IMR-90 (cell line): ENCODE measurements at regions not wholly inside any gene's neighbourhood (a gene's known extent, or its start where the extent isn't known, plus 50 kb on each side); places are given as distances from the start of the nearest gene placed in this dataset.

Experiments
- ATAC-seq: fragments of 200-7000 bp; cut with Tn5 transposase; 2 replicates; pipeline ENCODE4 v1.9.1; 2020; ENCODE audit warnings: low read depth, mild to moderate bottlenecking, moderate library complexity
- BruUV-seq: library from RNA; stranded (reverse); fragments of 400-500 nt; replicated peaks from 2 replicates; lab custom pipeline; 2021; lab: Mats Ljungman, UMichigan
- CTCF ChIA-PET: fragments of 300-600 bp; formaldehyde crosslinking; extraction: SDS; loops from one replicate; lab custom pipeline; 2021; ENCODE audit warnings: antibody characterized with exemption; lab: Yijun Ruan, JAX
- POLR2A ChIA-PET: fragments of 300-600 bp; sonication (Branson Sonifier 250); formaldehyde crosslinking; loops from one replicate; lab custom pipeline; 2022; ENCODE audit warnings: antibody characterized with exemption; ENCODE audit not compliant: unreplicated experiment; lab: Charles Lee
- DNase-seq: peaks from one replicate; pipeline ENCODE4 v3.0.0; 2013
- H2AFZ ChIP-seq: replicated peaks from 2 replicates; pipeline ENCODE3; 2013; ENCODE audit warnings: low read length, mild to moderate bottlenecking; ENCODE audit not compliant: poor library complexity
- H2AK5ac ChIP-seq: 2 replicates; pipeline ENCODE4 v1.6.1; 2013; ENCODE audit warnings: low read depth, low read length, inconsistent platforms
- H2AK9ac ChIP-seq: replicated peaks from 2 replicates; pipeline ENCODE3; 2013; ENCODE audit warnings: mild to moderate bottlenecking, low read depth, low read length, moderate library complexity; ENCODE audit not compliant: poor library complexity
- H2BK120ac ChIP-seq: 2 replicates; pipeline ENCODE4 v1.6.1; 2013; ENCODE audit warnings: low read depth, low read length, inconsistent platforms
- H2BK15ac ChIP-seq: 3 replicates; pipeline ENCODE4 v1.6.1; 2013; ENCODE audit warnings: low read depth, low read length, inconsistent platforms
- H2BK20ac ChIP-seq: 2 replicates; pipeline ENCODE4 v1.6.1; 2013; ENCODE audit warnings: low read depth, mild to moderate bottlenecking, inconsistent platforms, low read length, moderate library complexity
- H2BK5ac ChIP-seq: 2 replicates; pipeline ENCODE4 v1.6.1; 2013; ENCODE audit warnings: mild to moderate bottlenecking, low read depth, low read length, inconsistent platforms; ENCODE audit not compliant: poor library complexity, severe bottlenecking
- H3K14ac ChIP-seq: replicated peaks from 2 replicates; pipeline ENCODE4 v1.6.1; 2013; ENCODE audit warnings: low read depth, low read length, inconsistent platforms
- H3K18ac ChIP-seq: 2 replicates; pipeline ENCODE4 v1.6.1; 2013; ENCODE audit warnings: low read depth, low read length, control low read depth
- H3K23ac ChIP-seq: 2 replicates; pipeline ENCODE4 v1.6.1; 2013; ENCODE audit warnings: low read depth, low read length, inconsistent platforms
- H3K27ac ChIP-seq: 2 replicates; pipeline ENCODE4 v1.5.1; 2013; ENCODE audit warnings: mild to moderate bottlenecking, control low read depth, low read length; ENCODE audit not compliant: insufficient read depth
- H3K27me3 ChIP-seq: 2 replicates; pipeline ENCODE4 v1.6.1; 2013; ENCODE audit warnings: low read length; ENCODE audit not compliant: control insufficient read depth, insufficient read depth
- H3K36me3 ChIP-seq: 2 replicates; pipeline ENCODE4 v1.6.1; 2013; ENCODE audit warnings: low read length, mixed read lengths; ENCODE audit not compliant: control insufficient read depth, insufficient read depth
- H3K4ac ChIP-seq: 2 replicates; pipeline ENCODE4 v1.6.1; 2013; ENCODE audit warnings: low read depth, low read length, inconsistent platforms
- H3K4me1 ChIP-seq: 2 replicates; pipeline ENCODE4 v1.6.1; 2013; ENCODE audit warnings: low read length, mixed read lengths; ENCODE audit not compliant: control insufficient read depth, insufficient read depth
- H3K4me2 ChIP-seq: 2 replicates; pipeline ENCODE4 v1.6.1; 2013; ENCODE audit warnings: low read depth, mild to moderate bottlenecking, control low read depth, low read length, moderate library complexity
- H3K4me3 ChIP-seq: 2 replicates; pipeline ENCODE4 v1.5.1; 2013; ENCODE audit warnings: low read depth, mild to moderate bottlenecking, control low read depth, low read length, moderate library complexity; ENCODE audit not compliant: insufficient read depth
- H3K56ac ChIP-seq: 2 replicates; pipeline ENCODE4 v1.6.1; 2013; ENCODE audit warnings: low read length, inconsistent platforms; ENCODE audit not compliant: insufficient read depth; ENCODE audit errors: extremely low read depth
- H3K79me1 ChIP-seq, 2 experiments: 2 replicates each; pipeline ENCODE4 v1.6.1; 2013; ENCODE audit warnings: low read length in 2 of 2, inconsistent platforms in 1 of 2, low read depth in 1 of 2
- H3K9ac ChIP-seq: 2 replicates; pipeline ENCODE4 v1.6.1; 2013; ENCODE audit warnings: low read depth, low read length, control low read depth
- H3K9me1 ChIP-seq: 2 replicates; pipeline ENCODE4 v1.6.1; 2013; ENCODE audit warnings: low read length, inconsistent platforms; ENCODE audit not compliant: insufficient read depth
- H3K9me3 ChIP-seq: 2 replicates; pipeline ENCODE4 v1.6.1; 2013; ENCODE audit warnings: low read length; ENCODE audit not compliant: control insufficient read depth, insufficient read depth
- H4K20me1 ChIP-seq: 2 replicates; pipeline ENCODE4 v1.6.1; 2013; ENCODE audit warnings: low read length, inconsistent platforms; ENCODE audit not compliant: insufficient read depth
- H4K5ac ChIP-seq: 2 replicates; pipeline ENCODE4 v1.6.1; 2013; ENCODE audit warnings: mild to moderate bottlenecking, low read depth, low read length, control low read depth
- H4K8ac ChIP-seq, 2 experiments: 2 replicates each; pipeline ENCODE4 v1.6.1; 2013; ENCODE audit warnings: low read depth in 2 of 2, low read length in 2 of 2, control low read depth in 1 of 2, inconsistent platforms in 1 of 2
- H4K91ac ChIP-seq: 2 replicates; pipeline ENCODE4 v1.6.1; 2013; ENCODE audit warnings: low read depth, low read length, inconsistent platforms; ENCODE audit not compliant: insufficient read depth
- FOS ChIP-seq: fragments of 150-350 bp; IDR thresholded peaks from 2 replicates; pipeline ENCODE4 v1.6.1; 2016; ENCODE audit warnings: low read depth, low read length
- MXI1 ChIP-seq: IDR thresholded peaks from 2 replicates; pipeline ENCODE4 v1.6.1; 2012; ENCODE audit warnings: low read depth, mild to moderate bottlenecking, low read length, moderate library complexity, borderline replicate concordance
- WGBS, 2 experiments: methylation state at CpG; one replicate each; pipeline versions ENCODE4 v1.1.5 to v1.1.7; 2013; ENCODE audit warnings: missing lambda C conversion rate in 2 of 2; ENCODE audit not compliant: insufficient read length in 1 of 2; ENCODE audit errors: extremely low coverage in 2 of 2; 5-methylcytosine and 5-hydroxymethylcytosine counted together
- dilution Hi-C: fragments of 300-500 bp; cut with HindIII; formaldehyde crosslinking; loops from one replicate; pipeline ENCODE4 v1.14.3; 2018; ENCODE audit warnings: low sequenced_read_pairs; ENCODE audit not compliant: unreplicated experiment
- in situ Hi-C: fragments of 300-500 bp; cut with MboI; formaldehyde crosslinking; loops from 3 replicates; pipeline ENCODE4 v1.14.3; 2019; ENCODE audit warnings: low sequenced_read_pairs, inconsistent platforms, mixed read lengths
- intact Hi-C: fragments of 100-400 bp; cut with micrococcal nuclease; formaldehyde crosslinking; loops from 2 replicates; pipeline ENCODE4 v1.10.0; 2022
- TF ChIP-seq, protein P1 (sequence below): fragments of 150-350 bp; IDR thresholded peaks from 2 replicates; pipeline ENCODE4 v1.6.1; 2017; ENCODE audit warnings: mild to moderate bottlenecking, antibody characterized with exemption, low read length, low read depth

DNA sequence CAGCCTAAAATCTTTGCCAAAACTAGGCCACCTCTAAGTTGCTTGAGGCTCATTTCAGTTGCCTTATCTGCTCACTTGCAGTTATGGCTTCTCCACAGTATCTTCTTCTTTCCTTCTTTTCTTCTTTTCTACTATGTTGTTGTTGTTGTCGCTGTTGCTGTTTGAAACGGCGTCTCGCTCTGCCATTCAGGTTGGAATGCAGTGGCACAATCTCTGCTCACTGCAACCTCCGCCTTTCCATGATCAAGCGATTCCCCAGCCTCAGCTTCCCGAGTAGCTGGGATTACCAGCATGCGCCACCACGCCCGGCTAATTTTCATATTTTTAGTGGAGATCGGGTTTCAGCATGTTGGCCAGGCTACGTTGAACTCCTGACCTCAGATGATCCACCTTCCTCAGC, 210.8 kb upstream of the NR2F2 start:
- H2AFZ ChIP-seq = no peak overlapping the region
- CTCF ChIA-PET = no interaction called here

More for the DNA sequence above, 210.8 kb upstream of the NR2F2 start:
- Histone ChIP-seq H3K4me2 (no peak overlapping the region), H4K8ac (no peak overlapping the region), H2AK9ac (no peak overlapping the region), H4K20me1 (no peaks in the 10 kb centered on the region), H3K9ac (no peak overlapping the region), H2BK120ac (no peak overlapping the region), H3K4me1 (peaks cover 2% of the 10 kb centered on the region; the same call in 1 of the 2 replicates), H4K91ac (no peak overlapping the region), H3K9me1 (no peaks in the 10 kb centered on the region), H3K14ac (no peak overlapping the region), H3K18ac (no peak overlapping the region), H3K56ac (no peak overlapping the region), H4K5ac (no peak overlapping the region), H2BK5ac (no peak overlapping the region), H3K27ac (no peak overlapping the region), H2BK20ac (no peak overlapping the region), H3K4me3 (no peak overlapping the region), H3K23ac (no peak overlapping the region), H2AK5ac (no peak overlapping the region), H3K4ac (no peak overlapping the region), H3K9me3 (no peaks in the 10 kb centered on the region), H2BK15ac (no peak overlapping the region), H3K36me3 (no peaks in the 10 kb centered on the region), H3K27me3 (no peaks in the 10 kb centered on the region), H3K79me1 (no peaks in the 10 kb centered on the region)
- POLR2A ChIA-PET = no interaction called here
- TF ChIP-seq FOS = no peak
- no peak for TF ChIP-seq MXI1
- TF ChIP-seq, protein P1, sequence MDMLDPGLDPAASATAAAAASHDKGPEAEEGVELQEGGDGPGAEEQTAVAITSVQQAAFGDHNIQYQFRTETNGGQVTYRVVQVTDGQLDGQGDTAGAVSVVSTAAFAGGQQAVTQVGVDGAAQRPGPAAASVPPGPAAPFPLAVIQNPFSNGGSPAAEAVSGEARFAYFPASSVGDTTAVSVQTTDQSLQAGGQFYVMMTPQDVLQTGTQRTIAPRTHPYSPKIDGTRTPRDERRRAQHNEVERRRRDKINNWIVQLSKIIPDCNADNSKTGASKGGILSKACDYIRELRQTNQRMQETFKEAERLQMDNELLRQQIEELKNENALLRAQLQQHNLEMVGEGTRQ = no peak
- BruUV-seq = no TSS peak
- in situ Hi-C loops (no loop called here), dilution Hi-C loops (no loop called here), intact Hi-C loops (no loop called here)
- no peak for DNase-seq
- WGBS, 2 experiments = 96% methylated on average over 4 of the region's 12 CpGs; no CpG with 5 or more reads in 1 of the 2 experiments
- no peak for ATAC-seq
